ENCODE measurements at regions not wholly inside any gene's neighbourhood (a gene's known extent, or its start where the extent isn't known, plus 50 kb on each side); places are given as distances from the start of the nearest gene placed in this dataset.

GRCh38 chr5:167798448-167798847, 493.0 kb upstream of the WWC1 start:
- TF ChIP-seq CTCF (optimal IDR thresholded peaks at IDR 0.05 in 1 of 3, IDR thresholded peaks at IDR 0.05 in 1 of 3, conservative IDR thresholded peaks at IDR 0.05 in 1 of 3; ENCODE audit: extremely low read depth in 1 of 3, insufficient read depth in 2 of 3, low read length in 3 of 3) (no peak), EZH2 (IDR thresholded peaks at IDR 0.05; ENCODE audit: low read length) (no peak)

Measured in keratinocyte (primary cell).